ENCODE measurements at regions not wholly inside any gene's neighbourhood (a gene's known extent, or its start where the extent isn't known, plus 50 kb on each side); places are given as distances from the start of the nearest gene placed in this dataset.
"Not testable (repeated sequence)": the region's sequence is repeated elsewhere in the genome, so short reads cannot be mapped to it uniquely, and the experiment has no call there.

GRCh38 chr14:21780429-21781084 is 106.9 kb upstream of the OR4E1 start:
- no peak overlapping the region for H3K27ac ChIP-seq (ENCODE audit: low read length)
- no peak overlapping the region for H3K4me2 ChIP-seq (ENCODE audit: low read length)
- H3K36me3 ChIP-seq (replicated peaks; ENCODE audit: low read depth, low read length): no peaks in the 10 kb centered on the region
- no peaks in the 10 kb centered on the region for H3K4me1 ChIP-seq (ENCODE audit: low read length)
- H3K9ac ChIP-seq (ENCODE audit: low read length): no peak overlapping the region
- no peak overlapping the region for H2AFZ ChIP-seq (ENCODE audit: low read depth, low read length)
- H3K27me3 ChIP-seq (ENCODE audit: low read depth, low read length): peaks cover 2% of the 10 kb centered on the region
- no peaks in the 10 kb centered on the region for H3K79me2 ChIP-seq (ENCODE audit: low read length)
- H3K9me3 ChIP-seq (ENCODE audit: insufficient read depth, low read length): no peaks in the 10 kb centered on the region
- no peak overlapping the region for H3K4me3 ChIP-seq (ENCODE audit: low read length)
- TF ChIP-seq CTCF (IDR thresholded peaks at IDR 0.05; ENCODE audit: low read depth, low read length) (no peak), EZH2phosphoT487 (IDR thresholded peaks at IDR 0.05; ENCODE audit: low read depth) (no peak)
- no peaks in the 10 kb centered on the region for H4K20me1 ChIP-seq (ENCODE audit: insufficient read depth, low read length)

- H3K9ac ChIP-seq (ENCODE audit: low read length): no peak overlapping the region
- H3K27ac ChIP-seq (ENCODE audit: low read length): no peak overlapping the region
- TF ChIP-seq CTCF (IDR thresholded peaks at IDR 0.05; ENCODE audit: low read depth, low read length): no peak
- no peak for TF ChIP-seq EZH2phosphoT487 (IDR thresholded peaks at IDR 0.05; ENCODE audit: low read depth)
- no peaks in the 10 kb centered on the region for H3K36me3 ChIP-seq (replicated peaks; ENCODE audit: low read depth, low read length)
- H3K79me2 ChIP-seq (ENCODE audit: low read length): no peaks in the 10 kb centered on the region
- H3K27me3 ChIP-seq (ENCODE audit: low read depth, low read length): peaks cover 36% of the 10 kb centered on the region
- H2AFZ ChIP-seq (ENCODE audit: low read depth, low read length): no peak overlapping the region
- no peaks in the 10 kb centered on the region for H4K20me1 ChIP-seq (ENCODE audit: insufficient read depth, low read length)
- no peaks in the 10 kb centered on the region for H3K9me3 ChIP-seq (ENCODE audit: insufficient read depth, low read length)
- H3K4me3 ChIP-seq (ENCODE audit: low read length): no peak overlapping the region
- no peak overlapping the region for H3K4me2 ChIP-seq (ENCODE audit: low read length)
- H3K4me1 ChIP-seq (ENCODE audit: low read length): peaks cover 4% of the 10 kb centered on the region
Observed at GRCh38 chr14:21771671-21772070, 98.1 kb upstream of the OR4E1 start.

GRCh38 chr14:21768875-21769257 is 95.2 kb upstream of the OR4E1 start:
- H3K4me3 ChIP-seq (ENCODE audit: low read length): no peak overlapping the region
- TF ChIP-seq EZH2phosphoT487 (IDR thresholded peaks at IDR 0.05; ENCODE audit: low read depth) (no peak), CTCF (IDR thresholded peaks at IDR 0.05; ENCODE audit: low read depth, low read length) (no peak)
- H3K9me3 ChIP-seq (ENCODE audit: insufficient read depth, low read length): no peaks in the 10 kb centered on the region
- peaks cover 26% of the 10 kb centered on the region for H3K27me3 ChIP-seq (ENCODE audit: low read depth, low read length)
- H3K27ac ChIP-seq (ENCODE audit: low read length): no peak overlapping the region
- no peaks in the 10 kb centered on the region for H3K36me3 ChIP-seq (replicated peaks; ENCODE audit: low read depth, low read length)
- no peak overlapping the region for H2AFZ ChIP-seq (ENCODE audit: low read depth, low read length)
- no peak overlapping the region for H3K4me2 ChIP-seq (ENCODE audit: low read length)
- H3K9ac ChIP-seq (ENCODE audit: low read length): no peak overlapping the region
- H3K4me1 ChIP-seq (ENCODE audit: low read length): peaks cover 4% of the 10 kb centered on the region
- H4K20me1 ChIP-seq (ENCODE audit: insufficient read depth, low read length): no peaks in the 10 kb centered on the region
- H3K79me2 ChIP-seq (ENCODE audit: low read length): no peaks in the 10 kb centered on the region

GRCh38 chr14:21768116-21768874 is 94.7 kb upstream of the OR4E1 start:
- TF ChIP-seq EZH2phosphoT487 (IDR thresholded peaks at IDR 0.05; ENCODE audit: low read depth) (no peak), CTCF (IDR thresholded peaks at IDR 0.05; ENCODE audit: low read depth, low read length) (peak; percentile 71)
- Histone ChIP-seq H2AFZ (ENCODE audit: low read depth, low read length) (peak overlapping the region; percentile 22; the same call in 1 of the 2 replicates), H3K4me2 (ENCODE audit: low read length) (no peak overlapping the region), H4K20me1 (ENCODE audit: insufficient read depth, low read length) (no peaks in the 10 kb centered on the region), H3K27ac (ENCODE audit: low read length) (no peak overlapping the region), H3K36me3 (replicated peaks; ENCODE audit: low read depth, low read length) (no peaks in the 10 kb centered on the region), H3K27me3 (ENCODE audit: low read depth, low read length) (peaks cover 21% of the 10 kb centered on the region), H3K4me1 (ENCODE audit: low read length) (peaks cover 4% of the 10 kb centered on the region), H3K79me2 (ENCODE audit: low read length) (no peaks in the 10 kb centered on the region), H3K4me3 (ENCODE audit: low read length) (no peak overlapping the region), H3K9me3 (ENCODE audit: insufficient read depth, low read length) (no peaks in the 10 kb centered on the region), H3K9ac (ENCODE audit: low read length) (no peak overlapping the region)

- H3K4me1 ChIP-seq (ENCODE audit: low read length); H3K9ac ChIP-seq (ENCODE audit: low read length); H3K4me3 ChIP-seq (ENCODE audit: low read length); H3K27ac ChIP-seq (ENCODE audit: low read length); H3K79me2 ChIP-seq (ENCODE audit: low read length); H3K4me2 ChIP-seq (ENCODE audit: low read length); H2AFZ ChIP-seq (ENCODE audit: low read depth, low read length); H3K27me3 ChIP-seq (ENCODE audit: low read depth, low read length); H4K20me1 ChIP-seq (ENCODE audit: insufficient read depth, low read length); H3K36me3 ChIP-seq (replicated peaks; ENCODE audit: low read depth, low read length); H3K9me3 ChIP-seq (ENCODE audit: insufficient read depth, low read length): not testable (repeated sequence)
Observed at GRCh38 chr14:21760360-21760759, 86.7 kb upstream of the OR4E1 start.

All from OCI-LY3 (cell line).